Cardiac muscle cell (in vitro differentiated cells and primary cell): ENCODE measurements at regions not wholly inside any gene's neighbourhood (a gene's known extent, or its start where the extent isn't known, plus 50 kb on each side); places are given as distances from the start of the nearest gene placed in this dataset.

Experiments used
- DNase-seq, 2 donors: peaks; one replicate each; pipeline versions ENCODE4 v3.0.0 to v3.0.0-alpha.2; 2010 to 2017; ENCODE audit warnings: low read depth in 1 of 2, low spot score in 1 of 2
- H3K27ac ChIP-seq: fragments of 200-600 bp; sonication (generic); 2 replicates; pipeline ENCODE4 v1.5.1; 2016
- H3K27me3 ChIP-seq: fragments of 200-600 bp; sonication (generic); 2 replicates; pipeline ENCODE4 v1.6.0; 2016; ENCODE audit warnings: control low read depth
- H3K36me3 ChIP-seq: fragments of 200-600 bp; sonication (generic); 2 replicates; pipeline ENCODE4 v1.5.1; 2016; ENCODE audit warnings: control low read depth
- H3K4me1 ChIP-seq: fragments of 200-600 bp; sonication (generic); 2 replicates; pipeline ENCODE4 v1.8.1; 2017; ENCODE audit warnings: low read depth, mild to moderate bottlenecking, mixed run types
- H3K4me3 ChIP-seq: fragments of 200-600 bp; sonication (generic); 2 replicates; pipeline ENCODE4 v1.5.1; 2016; ENCODE audit warnings: mild to moderate bottlenecking
- H3K9me3 ChIP-seq: fragments of 200-600 bp; sonication (generic); 2 replicates; pipeline ENCODE4 v1.5.1; 2017; ENCODE audit warnings: low read depth, mild to moderate bottlenecking, control low read depth
- TF ChIP-seq, protein P1 (sequence below): IDR thresholded peaks from 2 replicates; pipeline ENCODE4 v1.5.1; 2012; ENCODE audit warnings: low read depth, mild to moderate bottlenecking, low read length

DNA sequence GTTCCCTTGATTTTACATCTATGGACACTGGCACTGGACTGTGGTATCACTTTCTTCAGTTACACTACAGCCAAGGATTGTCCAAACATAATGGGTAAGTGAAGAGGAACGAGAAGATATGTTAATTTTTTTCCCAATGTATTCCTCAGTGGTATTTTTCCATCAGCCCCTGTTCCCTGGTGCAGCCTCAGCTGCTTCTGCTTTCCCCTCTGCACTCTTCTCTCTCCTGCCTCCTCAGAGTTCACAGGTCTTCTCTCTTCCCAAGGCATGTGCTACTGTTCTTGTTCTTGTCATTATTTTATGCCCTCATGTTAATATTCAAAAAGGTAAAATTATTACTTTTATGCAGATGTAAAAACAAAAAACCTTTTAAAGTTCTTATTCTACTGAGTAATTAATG lies 378.0 kb upstream of the NRXN1 start:
- no peak overlapping the region for H3K4me3 ChIP-seq
- TF ChIP-seq, protein P1, sequence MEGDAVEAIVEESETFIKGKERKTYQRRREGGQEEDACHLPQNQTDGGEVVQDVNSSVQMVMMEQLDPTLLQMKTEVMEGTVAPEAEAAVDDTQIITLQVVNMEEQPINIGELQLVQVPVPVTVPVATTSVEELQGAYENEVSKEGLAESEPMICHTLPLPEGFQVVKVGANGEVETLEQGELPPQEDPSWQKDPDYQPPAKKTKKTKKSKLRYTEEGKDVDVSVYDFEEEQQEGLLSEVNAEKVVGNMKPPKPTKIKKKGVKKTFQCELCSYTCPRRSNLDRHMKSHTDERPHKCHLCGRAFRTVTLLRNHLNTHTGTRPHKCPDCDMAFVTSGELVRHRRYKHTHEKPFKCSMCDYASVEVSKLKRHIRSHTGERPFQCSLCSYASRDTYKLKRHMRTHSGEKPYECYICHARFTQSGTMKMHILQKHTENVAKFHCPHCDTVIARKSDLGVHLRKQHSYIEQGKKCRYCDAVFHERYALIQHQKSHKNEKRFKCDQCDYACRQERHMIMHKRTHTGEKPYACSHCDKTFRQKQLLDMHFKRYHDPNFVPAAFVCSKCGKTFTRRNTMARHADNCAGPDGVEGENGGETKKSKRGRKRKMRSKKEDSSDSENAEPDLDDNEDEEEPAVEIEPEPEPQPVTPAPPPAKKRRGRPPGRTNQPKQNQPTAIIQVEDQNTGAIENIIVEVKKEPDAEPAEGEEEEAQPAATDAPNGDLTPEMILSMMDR: no peak
- no peaks in the 10 kb centered on the region for H3K9me3 ChIP-seq
- H3K27ac ChIP-seq: no peak overlapping the region
- no peaks in the 10 kb centered on the region for H3K36me3 ChIP-seq
- no peaks in the 10 kb centered on the region for H3K27me3 ChIP-seq
- no peak for DNase-seq
- no peaks in the 10 kb centered on the region for H3K4me1 ChIP-seq

DNA sequence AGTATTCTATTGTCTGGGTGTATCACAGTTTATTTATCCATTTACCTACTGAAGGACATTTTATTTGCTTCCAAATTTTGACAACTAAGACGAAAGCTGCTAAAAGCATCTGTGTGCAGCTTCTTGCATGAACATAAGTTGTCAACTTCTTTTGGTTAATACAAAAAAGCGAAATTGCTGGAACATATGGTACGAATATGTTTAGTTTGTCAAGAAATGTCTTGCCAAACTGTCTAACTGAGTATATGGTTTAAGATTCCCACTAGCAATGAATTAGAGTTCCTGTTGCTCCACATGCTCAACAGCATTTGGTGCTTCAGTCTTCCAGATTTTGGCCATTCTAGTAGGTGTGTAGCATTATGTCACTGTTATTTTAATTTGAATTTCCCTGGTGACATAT lies 372.3 kb upstream of the NRXN1 start:
- Histone ChIP-seq H3K36me3 (no peaks in the 10 kb centered on the region), H3K4me1 (no peaks in the 10 kb centered on the region), H3K4me3 (no peak overlapping the region), H3K9me3 (no peaks in the 10 kb centered on the region), H3K27ac (no peak overlapping the region), H3K27me3 (no peaks in the 10 kb centered on the region)
- no peak for DNase-seq
- TF ChIP-seq, protein P1: no peak

GRCh38 chr2:51401546-51401945 lies 369.6 kb upstream of the NRXN1 start:
- TF ChIP-seq, protein P1: no peak
- no peaks in the 10 kb centered on the region for H3K9me3 ChIP-seq
- H3K4me1 ChIP-seq: no peaks in the 10 kb centered on the region
- DNase-seq: no peak
- H3K4me3 ChIP-seq: no peak overlapping the region
- no peaks in the 10 kb centered on the region for H3K27me3 ChIP-seq
- no peaks in the 10 kb centered on the region for H3K36me3 ChIP-seq
- H3K27ac ChIP-seq: no peak overlapping the region

GRCh38 chr2:51387235-51387634 lies 355.3 kb upstream of the NRXN1 start:
- Histone ChIP-seq H3K4me3 (no peak overlapping the region), H3K27ac (no peak overlapping the region), H3K4me1 (no peaks in the 10 kb centered on the region), H3K27me3 (no peaks in the 10 kb centered on the region), H3K9me3 (no peaks in the 10 kb centered on the region), H3K36me3 (no peaks in the 10 kb centered on the region)
- TF ChIP-seq, protein P1: no peak
- DNase-seq: peak in 1 of 2 donors; percentile 11

GRCh38 chr2:51379997-51380396 lies 348.1 kb upstream of the NRXN1 start:
- Histone ChIP-seq H3K27me3 (no peaks in the 10 kb centered on the region), H3K27ac (no peak overlapping the region), H3K9me3 (no peaks in the 10 kb centered on the region), H3K4me3 (no peak overlapping the region), H3K36me3 (no peaks in the 10 kb centered on the region), H3K4me1 (no peaks in the 10 kb centered on the region)
- TF ChIP-seq, protein P1: no peak
- no peak for DNase-seq

DNA sequence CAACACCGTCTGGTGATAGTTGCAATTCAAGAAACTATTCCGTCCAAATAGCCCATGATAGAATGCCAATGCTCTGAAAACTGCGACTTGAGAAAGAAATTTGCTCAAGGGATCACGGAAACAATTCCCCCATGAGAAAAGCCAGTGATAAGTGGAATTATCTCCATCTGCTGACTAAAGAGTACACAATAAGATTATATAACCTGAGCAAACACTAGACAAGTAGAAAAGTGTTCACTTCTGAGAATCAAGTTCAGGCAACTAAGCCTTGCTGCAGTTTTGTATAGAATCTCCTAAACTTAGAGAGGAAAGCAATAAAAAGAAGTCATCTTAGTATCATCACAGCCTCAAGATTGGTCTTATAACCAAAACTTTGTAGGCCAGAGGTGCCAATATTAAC lies 336.3 kb upstream of the NRXN1 start:
- Histone ChIP-seq H3K27ac (no peak overlapping the region), H3K36me3 (no peaks in the 10 kb centered on the region), H3K27me3 (no peaks in the 10 kb centered on the region), H3K4me3 (no peak overlapping the region), H3K9me3 (no peaks in the 10 kb centered on the region), H3K4me1 (no peaks in the 10 kb centered on the region)
- TF ChIP-seq, protein P1: no peak
- no peak for DNase-seq
